TTC549 (cell line): ENCODE measurements at regions not wholly inside any gene's neighbourhood (a gene's known extent, or its start where the extent isn't known, plus 50 kb on each side); places are given as distances from the start of the nearest gene placed in this dataset.

Experiments
- FAIRE-seq: peaks from 2 replicates; lab custom pipeline; 2012; peaks lifted over from hg19 to GRCh38; lab: Jason Lieb, UNC

DNA sequence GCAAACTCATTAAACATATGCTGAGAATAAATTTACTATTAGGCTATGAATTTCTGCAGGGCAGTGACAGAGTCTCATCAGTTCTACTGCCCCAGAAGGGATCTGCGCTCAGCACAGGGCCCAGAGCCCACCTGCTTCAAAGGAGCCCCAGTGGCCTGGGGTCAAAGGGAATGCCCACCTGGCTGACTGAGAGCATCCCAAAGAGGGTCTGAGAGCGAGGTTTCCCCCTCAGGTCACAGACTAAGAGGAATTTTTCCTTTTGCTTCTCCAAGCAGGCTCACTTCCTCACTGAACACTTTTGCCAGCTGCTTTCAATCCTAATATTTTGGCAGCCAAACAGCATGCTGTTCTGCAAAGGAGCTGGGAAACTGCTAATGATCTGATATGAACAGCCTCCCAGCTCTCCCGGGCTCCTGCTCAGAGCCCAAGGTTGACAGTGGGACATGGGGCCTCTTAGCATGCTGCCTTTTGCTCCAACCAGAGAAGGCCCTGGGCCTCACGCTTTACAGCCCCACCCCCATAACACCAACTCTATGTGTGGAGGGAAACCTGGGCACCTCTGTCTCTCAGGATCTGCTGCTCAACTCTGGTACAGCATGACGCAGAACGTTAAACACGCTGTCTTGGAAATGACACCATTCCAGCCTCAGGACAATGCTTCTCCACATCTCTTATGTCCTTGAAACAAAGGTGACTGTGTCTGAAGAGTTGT is 70.7 kb upstream of the SYT6 start:
- FAIRE-seq = no peak

DNA sequence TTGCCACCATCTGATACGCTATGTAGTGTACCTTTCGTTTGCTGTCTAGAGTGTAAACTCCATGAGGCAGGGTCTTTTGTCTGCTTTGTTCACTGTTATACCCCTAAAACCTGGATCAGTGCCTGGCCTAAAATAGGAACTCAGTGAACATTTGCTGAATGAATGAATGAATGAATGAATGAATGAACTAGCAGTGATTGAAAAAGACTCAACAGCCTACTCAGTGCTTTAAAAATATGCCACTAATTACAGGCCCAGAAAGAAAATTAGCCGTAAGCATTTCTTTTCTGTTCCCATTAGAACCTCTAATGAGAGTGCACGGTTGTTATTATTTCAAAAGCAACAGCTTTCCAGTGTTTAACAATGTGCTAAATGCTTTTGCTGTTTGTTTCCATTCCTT is 69.3 kb upstream of the SYT6 start:
- no peak for FAIRE-seq

DNA sequence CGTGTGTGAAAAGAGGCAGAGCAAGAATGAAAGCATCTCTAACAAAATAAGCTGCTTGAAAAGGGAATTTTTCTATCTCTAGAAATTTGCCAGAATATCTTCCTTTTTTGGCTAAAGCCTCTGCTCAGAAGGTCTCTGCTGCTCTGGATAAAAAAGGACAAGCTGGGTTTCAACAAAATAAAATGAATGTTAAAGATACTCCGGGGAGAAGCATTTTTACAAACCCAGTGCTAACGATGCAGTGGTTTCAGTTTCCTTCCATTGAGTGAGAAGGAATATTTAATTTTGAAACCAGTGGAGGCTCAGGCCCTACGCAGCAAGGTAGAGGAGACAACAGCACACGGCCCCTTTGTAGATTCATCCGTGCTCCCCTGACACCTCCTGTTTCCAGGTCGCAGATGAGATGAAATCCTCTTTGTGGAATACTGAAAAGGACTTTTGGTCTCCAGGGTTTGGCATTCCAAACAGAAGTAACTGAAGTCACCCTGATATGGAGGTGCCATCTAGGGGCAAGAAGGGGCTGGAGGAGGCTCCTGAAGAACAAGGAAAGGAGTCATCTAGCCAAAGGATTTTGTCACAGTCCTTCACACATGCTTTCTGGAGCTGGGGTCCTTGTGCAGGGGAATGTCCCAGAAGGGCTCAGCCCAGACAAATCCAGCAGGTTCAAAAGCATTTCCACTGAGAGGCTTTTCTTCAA is 65.7 kb upstream of the SYT6 start:
- no peak for FAIRE-seq

DNA sequence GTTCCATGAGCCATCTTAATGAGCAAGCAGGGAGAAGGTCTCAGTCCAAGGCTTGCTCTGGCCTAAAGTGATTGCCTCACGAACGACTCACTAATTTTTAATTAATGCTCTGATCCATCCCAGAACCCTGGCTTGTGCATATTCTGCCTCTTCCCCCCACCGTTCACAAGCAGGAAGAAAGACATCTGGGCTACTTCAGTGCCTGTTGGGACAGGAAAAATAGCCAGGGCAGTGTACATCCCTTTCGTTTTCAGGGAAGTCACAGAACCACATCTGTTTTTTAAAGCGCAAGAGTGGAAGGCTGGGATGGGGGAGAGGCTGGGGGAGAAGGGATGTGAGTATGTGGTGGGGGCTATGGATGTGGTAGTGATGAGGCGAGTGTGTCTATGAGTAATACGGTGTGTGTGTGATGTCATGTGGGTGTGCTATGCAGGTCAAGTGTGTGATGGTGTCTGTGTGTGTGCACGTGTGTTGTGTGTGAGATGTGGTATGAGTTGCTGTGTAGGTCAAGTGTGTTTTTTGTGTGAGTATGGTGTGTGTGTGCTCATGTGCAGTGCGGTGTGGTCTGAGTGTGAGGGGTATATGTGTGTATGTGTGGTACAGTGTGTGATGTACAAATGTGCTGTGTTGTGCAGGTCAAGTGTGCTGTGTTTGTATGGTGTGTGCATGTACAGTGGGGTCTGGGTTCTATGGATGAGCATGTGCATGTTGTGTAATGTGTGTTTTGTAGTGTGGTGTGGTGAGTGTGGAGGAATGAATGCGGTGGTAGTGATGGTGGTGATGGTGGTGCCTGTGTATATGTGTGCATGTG is 64.9 kb upstream of the SYT6 start:
- no peak for FAIRE-seq

DNA sequence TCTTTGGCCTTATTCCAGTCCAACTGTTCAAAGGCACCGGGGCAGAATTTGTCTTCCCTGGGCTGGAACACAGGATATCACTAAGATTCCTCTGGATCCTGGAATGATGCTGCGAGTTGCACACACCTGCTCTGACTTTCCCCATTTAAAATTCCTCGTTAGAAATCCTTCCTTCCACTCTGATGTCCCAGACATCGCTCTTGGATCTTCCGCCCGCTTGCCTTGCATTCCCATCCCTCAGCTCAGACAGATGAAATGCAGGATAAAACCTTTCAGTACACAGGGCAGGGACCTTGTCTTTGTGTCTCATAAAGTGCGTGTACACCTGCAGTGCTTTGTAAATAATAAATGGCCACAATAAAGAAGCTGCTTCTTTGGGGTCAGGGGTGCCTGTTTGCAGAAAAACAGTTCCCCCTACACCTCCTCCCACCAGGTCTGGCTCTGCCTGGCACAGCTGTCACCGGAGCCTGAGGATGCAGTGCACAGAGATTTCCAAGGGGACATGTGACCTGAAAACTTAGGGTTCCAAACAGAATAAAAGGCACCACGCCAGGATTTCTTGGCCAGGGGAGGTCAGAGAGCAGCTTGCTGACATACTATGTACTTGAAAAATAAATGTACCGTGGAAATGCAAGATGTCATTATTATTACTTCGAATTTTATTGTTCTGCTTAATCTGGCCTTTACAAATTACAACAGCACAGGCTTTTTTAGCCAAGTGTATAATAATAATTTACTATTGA is 62.9 kb upstream of the SYT6 start:
- FAIRE-seq = no peak

DNA sequence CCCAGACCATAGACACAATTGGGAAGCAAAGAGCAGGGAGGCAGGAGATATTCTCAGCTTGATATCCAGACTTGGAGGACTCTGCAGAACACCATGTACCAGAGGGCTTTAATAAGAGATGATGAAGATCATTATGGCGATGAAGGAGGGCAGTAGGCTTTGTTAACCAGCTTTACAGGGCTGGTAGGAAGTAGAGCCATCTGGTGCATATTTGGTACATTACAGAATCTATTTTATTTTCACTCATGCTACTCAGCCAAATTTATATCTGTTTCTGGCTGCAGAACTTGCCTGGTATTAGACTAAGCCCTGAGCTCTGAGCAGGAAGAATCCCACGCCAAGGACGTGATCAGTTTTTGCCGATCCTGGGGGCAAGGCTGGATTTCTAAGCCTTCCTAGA is 61.8 kb upstream of the SYT6 start:
- FAIRE-seq = no peak

- no peak for FAIRE-seq
Measured at GRCh38 chr1:114214016-114214415, 60.3 kb upstream of the SYT6 start.

DNA sequence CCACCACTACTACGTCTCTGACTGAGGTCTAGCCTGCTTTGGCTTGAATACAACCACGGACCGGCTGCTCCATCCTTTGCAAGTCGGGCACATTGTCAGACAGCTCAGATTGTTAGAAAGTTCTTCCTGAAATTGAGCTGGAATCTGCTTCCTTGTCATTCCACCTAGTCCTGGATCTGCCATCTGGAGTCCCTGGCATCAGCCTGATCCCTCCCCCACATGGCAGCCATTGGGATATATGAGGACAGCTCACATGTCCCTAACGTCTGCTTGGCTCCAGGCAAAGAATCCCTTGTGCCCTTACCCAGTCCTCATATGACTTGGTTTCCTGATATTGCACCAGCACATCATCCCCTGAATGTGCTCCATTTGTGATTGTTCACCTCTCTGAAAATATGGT is 56.3 kb upstream of the SYT6 start:
- FAIRE-seq = no peak

GRCh38 chr1:114208714-114209113 is 55.0 kb upstream of the SYT6 start:
- no peak for FAIRE-seq

GRCh38 chr1:114208106-114208505 is 54.4 kb upstream of the SYT6 start:
- FAIRE-seq = no peak

DNA sequence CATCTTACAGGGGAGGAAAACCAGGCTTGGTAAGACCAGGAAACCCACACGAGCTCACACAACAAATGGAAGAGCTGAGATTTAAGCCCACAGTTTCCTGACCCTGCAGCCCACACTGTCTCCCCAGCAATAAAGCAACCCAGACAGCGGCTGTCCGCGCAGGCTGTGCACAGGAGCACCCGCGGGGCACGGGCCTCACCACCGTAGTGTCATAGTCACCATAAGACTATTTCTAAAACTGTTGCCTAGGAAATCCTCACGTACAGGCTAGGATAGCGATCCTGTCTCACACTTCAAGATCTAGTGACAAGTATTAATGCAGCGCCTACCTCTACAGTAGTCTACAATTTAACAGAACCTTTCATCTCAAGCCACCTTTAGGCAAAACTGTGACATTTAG is 54.0 kb upstream of the SYT6 start:
- no peak for FAIRE-seq

- FAIRE-seq = no peak
Measured at GRCh38 chr1:114206392-114206791, 52.7 kb upstream of the SYT6 start.

DNA sequence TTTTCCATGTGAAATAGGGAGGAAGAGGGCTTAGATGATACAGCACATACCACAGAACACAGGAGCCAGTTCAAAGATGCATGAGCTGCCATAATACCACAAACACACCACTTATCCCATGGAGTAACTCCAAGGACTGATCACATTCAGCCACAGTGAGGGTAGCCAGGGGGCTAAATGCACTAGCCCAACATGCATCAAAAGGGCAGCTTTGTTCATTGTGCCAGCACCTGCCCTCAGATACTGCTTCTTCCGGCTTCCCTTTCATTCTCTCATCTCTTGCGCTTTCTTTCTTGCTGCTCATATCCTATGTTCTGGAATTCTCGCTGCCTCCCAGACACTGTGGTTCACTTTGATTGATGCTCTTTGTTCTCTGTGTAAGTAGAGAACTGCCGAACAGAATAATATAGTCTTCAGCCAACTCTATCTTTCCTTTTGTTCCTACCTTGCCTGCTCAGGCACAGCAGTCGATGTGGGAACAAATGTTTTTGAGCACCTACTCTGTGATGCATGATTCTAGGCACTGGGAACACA is 50.0 kb upstream of the SYT6 start:
- no peak for FAIRE-seq
